CD4-positive, CD25-positive, alpha-beta regulatory T cell (primary cell): ENCODE measurements at regions not wholly inside any gene's neighbourhood (a gene's known extent, or its start where the extent isn't known, plus 50 kb on each side); places are given as distances from the start of the nearest gene placed in this dataset.
"Not testable (repeated sequence)": the region's sequence is repeated elsewhere in the genome, so short reads cannot be mapped to it uniquely, and the experiment has no call there.

Experiments
- ATAC-seq, 2 donors: fragments of 150-1000 bp; cut with Tn5 transposase; one replicate each; pipeline ENCODE4 v1.10.0; 2021; ENCODE audit warnings: low read depth in 2 of 2, moderate number of reproducible peaks in 2 of 2, moderate library complexity in 1 of 2
- DNase-seq, 3 donors: peaks; one replicate each; pipeline versions ENCODE4 v3.0.0 to v3.0.0-alpha.2; 2012 to 2022; ENCODE audit warnings: mixed read lengths in 1 of 3
- H3K27ac ChIP-seq: one replicate; pipeline ENCODE4 v1.7.0; 2013; ENCODE audit warnings: mild to moderate bottlenecking, low read length; ENCODE audit not compliant: insufficient read depth, poor library complexity, severe bottlenecking
- H3K27me3 ChIP-seq: one replicate; pipeline ENCODE4 v1.7.0; 2013; ENCODE audit warnings: low read length; ENCODE audit not compliant: control insufficient read depth, insufficient read depth
- H3K36me3 ChIP-seq: one replicate; pipeline ENCODE4 v1.7.0; 2013; ENCODE audit warnings: mild to moderate bottlenecking, low read length, moderate library complexity; ENCODE audit not compliant: control insufficient read depth, insufficient read depth
- H3K4me1 ChIP-seq: 2 replicates; pipeline ENCODE4 v1.7.0; 2013; ENCODE audit warnings: mild to moderate bottlenecking, low read length; ENCODE audit not compliant: insufficient read depth, control insufficient read depth, poor library complexity, severe bottlenecking
- H3K4me3 ChIP-seq: one replicate; pipeline ENCODE4 v1.7.0; 2013; ENCODE audit warnings: low read depth, mild to moderate bottlenecking, low read length, moderate library complexity
- H3K9me3 ChIP-seq, 2 experiments: 1 replicate in 1 of 2; 2 replicates in 1 of 2; pipeline ENCODE4 v1.7.0; 2013; ENCODE audit warnings: low read length in 2 of 2, mild to moderate bottlenecking in 1 of 2, moderate library complexity in 1 of 2; ENCODE audit not compliant: control insufficient read depth in 2 of 2
- H3K27ac Mint-ChIP-seq, 3 donors: one replicate each; pipeline ENCODE4 v1.8.0; 2020 to 2022; ENCODE audit warnings: mild to moderate bottlenecking in 3 of 3, mixed read lengths in 3 of 3, moderate library complexity in 2 of 3
- H3K27me3 Mint-ChIP-seq: one replicate; pipeline ENCODE4 v1.8.0; 2022; ENCODE audit warnings: mild to moderate bottlenecking, mixed read lengths
- H3K36me3 Mint-ChIP-seq: one replicate; pipeline ENCODE4 v1.8.0; 2020; ENCODE audit warnings: mixed read lengths
- H3K4me1 Mint-ChIP-seq, 4 donors: one replicate each; pipeline ENCODE4 v1.8.0; 2020 to 2022; ENCODE audit warnings: mixed read lengths in 4 of 4, mild to moderate bottlenecking in 1 of 4
- H3K4me3 Mint-ChIP-seq, 4 donors: one replicate each; pipeline ENCODE4 v1.8.0; 2020 to 2022; ENCODE audit warnings: mild to moderate bottlenecking in 4 of 4, mixed read lengths in 4 of 4, moderate library complexity in 3 of 4
- H3K9me3 Mint-ChIP-seq, 7 donors: one replicate each; pipeline ENCODE4 v1.8.0; 2020 to 2022; ENCODE audit warnings: mixed read lengths in 7 of 7, mild to moderate bottlenecking in 3 of 7, moderate library complexity in 2 of 7

- H3K36me3 Mint-ChIP-seq, result no peaks in the 10 kb centered on the region
Measured at GRCh38 chr10:37733822-37734221, 123.6 kb downstream of the ZNF248 start.

GRCh38 chr10:37732685-37733084, 124.7 kb downstream of the ZNF248 start:
- no peaks in the 10 kb centered on the region for H3K27me3 Mint-ChIP-seq

More at GRCh38 chr10:37733822-37734221, 123.6 kb downstream of the ZNF248 start:
- no peaks in the 10 kb centered on the region for H3K27me3 ChIP-seq
- H3K36me3 ChIP-seq, result no peaks in the 10 kb centered on the region
- Mint-ChIP-seq H3K4me1 (no peaks in the 10 kb centered on the region), H3K9me3 (peaks cover 0 to 7% (median 1%) of the 10 kb centered on the region in 7 donors), H3K4me3 (no peak overlapping the region), H3K27me3 (no peaks in the 10 kb centered on the region), H3K27ac (no peak overlapping the region)
- H3K9me3 ChIP-seq, result no peaks in the 10 kb centered on the region
- ATAC-seq (no peak), DNase-seq (no peak)
- H3K27ac ChIP-seq, result no peak overlapping the region
- no peaks in the 10 kb centered on the region for H3K4me1 ChIP-seq
- no peak overlapping the region for H3K4me3 ChIP-seq

GRCh38 chr10:37728830-37729229, 128.6 kb downstream of the ZNF248 start:
- ATAC-seq (no peak), DNase-seq (no peak)
- H3K4me1 ChIP-seq, result no peaks in the 10 kb centered on the region
- H3K27ac Mint-ChIP-seq, result no peak overlapping the region
- H3K4me1 Mint-ChIP-seq, result no peaks in the 10 kb centered on the region
- H3K36me3 ChIP-seq, result no peaks in the 10 kb centered on the region
- peaks cover 0 to 7% (median 2%) of the 10 kb centered on the region in 7 donors for H3K9me3 Mint-ChIP-seq
- no peaks in the 10 kb centered on the region for H3K27me3 Mint-ChIP-seq
- no peaks in the 10 kb centered on the region for H3K9me3 ChIP-seq
- no peak overlapping the region for H3K4me3 Mint-ChIP-seq
- H3K27ac ChIP-seq, result no peak overlapping the region
- no peaks in the 10 kb centered on the region for H3K36me3 Mint-ChIP-seq
- no peak overlapping the region for H3K4me3 ChIP-seq
- H3K27me3 ChIP-seq, result no peaks in the 10 kb centered on the region

More at GRCh38 chr10:37732685-37733084, 124.7 kb downstream of the ZNF248 start:
- Mint-ChIP-seq H3K27ac (no peak overlapping the region), H3K4me3 (no peak overlapping the region), H3K9me3 (peaks cover 0 to 5% (median 0%) of the 10 kb centered on the region in 7 donors), H3K36me3 (no peaks in the 10 kb centered on the region), H3K4me1 (no peaks in the 10 kb centered on the region)
- H3K4me1 ChIP-seq, result no peaks in the 10 kb centered on the region
- H3K36me3 ChIP-seq, result no peaks in the 10 kb centered on the region
- H3K9me3 ChIP-seq, result no peaks in the 10 kb centered on the region
- no peak overlapping the region for H3K4me3 ChIP-seq
- H3K27ac ChIP-seq, result no peak overlapping the region
- ATAC-seq, result no peak
- DNase-seq, result no peak
- H3K27me3 ChIP-seq, result no peaks in the 10 kb centered on the region

GRCh38 chr10:37727491-37728352, 129.7 kb downstream of the ZNF248 start:
- H3K27me3 Mint-ChIP-seq, result peaks cover under 1% of the 10 kb centered on the region
- Histone ChIP-seq H3K36me3 (no peaks in the 10 kb centered on the region), H3K4me3 (no peak overlapping the region), H3K4me1 (no peaks in the 10 kb centered on the region), H3K27me3 (no peaks in the 10 kb centered on the region), H3K9me3 (no peaks in the 10 kb centered on the region), H3K27ac (no peak overlapping the region)
- H3K9me3 Mint-ChIP-seq, result peaks cover 0 to 7% (median 2%) of the 10 kb centered on the region in 7 donors
- no peak for ATAC-seq
- H3K4me1 Mint-ChIP-seq, result no peaks in the 10 kb centered on the region
- no peak for DNase-seq
- H3K4me3 Mint-ChIP-seq, result no peak overlapping the region
- H3K36me3 Mint-ChIP-seq, result no peaks in the 10 kb centered on the region
- no peak overlapping the region for H3K27ac Mint-ChIP-seq

- no peaks in the 10 kb centered on the region for H3K4me1 ChIP-seq
- H3K4me3 ChIP-seq, result no peak overlapping the region
- DNase-seq (no peak), ATAC-seq (no peak)
- Mint-ChIP-seq H3K27me3 (peaks cover 9% of the 10 kb centered on the region), H3K4me1 (no peaks in the 10 kb centered on the region), H3K27ac (no peak overlapping the region), H3K9me3 (peaks cover 6 to 24% (median 9%) of the 10 kb centered on the region in 7 donors), H3K36me3 (no peaks in the 10 kb centered on the region), H3K4me3 (no peak overlapping the region)
- no peak overlapping the region for H3K27ac ChIP-seq
- no peaks in the 10 kb centered on the region for H3K27me3 ChIP-seq
- H3K9me3 ChIP-seq, result peaks cover 0 to 10% of the 10 kb centered on the region in 2 experiments
- no peaks in the 10 kb centered on the region for H3K36me3 ChIP-seq
Measured at GRCh38 chr10:37721100-37721499, 136.3 kb downstream of the ZNF248 start.

GRCh38 chr10:37718060-37718459, 139.3 kb downstream of the ZNF248 start:
- ATAC-seq, H3K27me3 ChIP-seq, H3K36me3 Mint-ChIP-seq, H3K4me3 ChIP-seq, H3K27ac ChIP-seq, H3K4me1 Mint-ChIP-seq, H3K36me3 ChIP-seq, H3K4me3 Mint-ChIP-seq, H3K27ac Mint-ChIP-seq, H3K27me3 Mint-ChIP-seq, DNase-seq, H3K4me1 ChIP-seq: not testable (repeated sequence)
- peaks cover 0 to 10% of the 10 kb centered on the region in 2 experiments for H3K9me3 ChIP-seq
- H3K9me3 Mint-ChIP-seq, result peaks cover 4 to 29% (median 7%) of the 10 kb centered on the region in 7 donors

- H3K36me3 Mint-ChIP-seq, result no peaks in the 10 kb centered on the region
- H3K27ac Mint-ChIP-seq, result no peak overlapping the region
- H3K4me3 Mint-ChIP-seq, result no peak overlapping the region
- Histone ChIP-seq H3K4me1 (no peaks in the 10 kb centered on the region), H3K9me3 (no peaks in the 10 kb centered on the region), H3K4me3 (no peak overlapping the region), H3K27me3 (no peaks in the 10 kb centered on the region), H3K36me3 (no peaks in the 10 kb centered on the region), H3K27ac (no peak overlapping the region)
- peaks cover 0 to 19% (median 4%) of the 10 kb centered on the region in 7 donors for H3K9me3 Mint-ChIP-seq
- no peaks in the 10 kb centered on the region for H3K4me1 Mint-ChIP-seq
- DNase-seq (no peak), ATAC-seq (no peak)
- H3K27me3 Mint-ChIP-seq, result peaks cover 5% of the 10 kb centered on the region
Measured at GRCh38 chr10:37713642-37714041, 143.8 kb downstream of the ZNF248 start.

- no peak overlapping the region for H3K27ac Mint-ChIP-seq
- DNase-seq (no peak), ATAC-seq (no peak)
- H3K9me3 Mint-ChIP-seq, result peaks cover 0 to 14% (median 3%) of the 10 kb centered on the region in 7 donors
- H3K4me3 Mint-ChIP-seq, result no peak overlapping the region
- H3K36me3 Mint-ChIP-seq, result no peaks in the 10 kb centered on the region
- Histone ChIP-seq H3K4me1 (no peaks in the 10 kb centered on the region), H3K36me3 (no peaks in the 10 kb centered on the region), H3K27me3 (no peaks in the 10 kb centered on the region), H3K9me3 (no peaks in the 10 kb centered on the region), H3K27ac (no peak overlapping the region), H3K4me3 (no peak overlapping the region)
- peaks cover 3% of the 10 kb centered on the region for H3K27me3 Mint-ChIP-seq
- no peaks in the 10 kb centered on the region for H3K4me1 Mint-ChIP-seq
Measured at GRCh38 chr10:37713132-37713501, 144.3 kb downstream of the ZNF248 start.
